Urothelium cell line (cell line): ENCODE measurements at regions not wholly inside any gene's neighbourhood (a gene's known extent, or its start where the extent isn't known, plus 50 kb on each side); places are given as distances from the start of the nearest gene placed in this dataset.
"Not testable (repeated sequence)": the region's sequence is repeated elsewhere in the genome, so short reads cannot be mapped to it uniquely, and the experiment has no call there.

Source experiments
- DNase-seq: peaks from one replicate; pipeline ENCODE4 v3.0.0; 2011; ENCODE audit warnings: low spot score, mixed read lengths
- FAIRE-seq: peaks from 2 replicates; lab custom pipeline; 2011; peaks lifted over from hg19 to GRCh38; lab: Jason Lieb, UNC

DNA sequence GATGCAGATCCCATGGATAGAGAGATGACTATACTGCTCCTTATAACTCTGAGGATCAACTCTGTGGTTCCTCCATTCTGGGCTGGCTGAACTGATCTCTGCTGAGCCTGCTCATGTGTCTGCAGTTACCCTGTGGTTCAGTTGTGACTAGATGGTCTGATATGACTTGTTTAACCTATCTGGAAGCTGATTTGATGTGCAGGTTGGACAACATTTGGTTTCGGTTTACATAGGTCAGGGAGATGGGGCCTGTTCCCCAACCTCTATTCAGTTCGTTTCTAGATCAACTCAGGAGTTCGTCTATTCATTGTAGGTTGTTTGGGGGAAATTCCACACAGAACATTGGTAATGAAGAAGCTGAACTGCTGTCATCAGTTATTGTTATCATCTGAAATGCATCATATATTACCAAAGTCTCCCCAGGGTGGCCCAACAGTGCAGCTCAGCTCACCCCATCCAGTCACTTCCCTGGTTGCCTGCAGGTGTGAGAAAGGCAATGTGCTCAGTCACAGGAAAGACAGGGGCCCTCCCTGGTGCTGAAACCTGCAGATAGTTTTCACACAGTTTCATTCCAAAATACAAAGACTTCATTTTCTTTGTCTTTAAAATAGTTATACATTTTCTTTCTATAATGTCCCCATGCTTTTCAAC, 415.0 kb downstream of the RPIA start:
- FAIRE-seq: peak; percentile 81
- DNase-seq: not testable (repeated sequence)

DNA sequence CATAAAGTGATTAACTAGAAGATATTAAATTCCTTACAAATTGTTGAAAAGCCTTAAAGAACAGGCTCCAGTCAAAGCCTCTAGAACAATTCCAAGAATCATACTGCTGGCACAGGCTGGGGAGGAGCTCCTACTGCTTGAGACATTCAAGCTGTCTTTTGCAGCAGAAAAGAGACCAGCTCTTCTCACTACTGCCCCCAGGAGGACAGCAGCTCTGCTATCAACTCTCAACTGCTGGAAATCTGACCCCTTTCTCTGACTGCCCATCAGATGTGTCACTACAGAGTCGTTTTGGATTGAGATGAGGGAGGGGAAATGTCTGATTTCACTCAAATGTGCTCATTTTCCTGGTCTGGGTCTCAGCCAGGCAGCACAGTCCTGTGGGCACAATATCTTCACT, 421.0 kb downstream of the RPIA start:
- FAIRE-seq: not testable (repeated sequence)
- peak; percentile 3 for DNase-seq

DNA sequence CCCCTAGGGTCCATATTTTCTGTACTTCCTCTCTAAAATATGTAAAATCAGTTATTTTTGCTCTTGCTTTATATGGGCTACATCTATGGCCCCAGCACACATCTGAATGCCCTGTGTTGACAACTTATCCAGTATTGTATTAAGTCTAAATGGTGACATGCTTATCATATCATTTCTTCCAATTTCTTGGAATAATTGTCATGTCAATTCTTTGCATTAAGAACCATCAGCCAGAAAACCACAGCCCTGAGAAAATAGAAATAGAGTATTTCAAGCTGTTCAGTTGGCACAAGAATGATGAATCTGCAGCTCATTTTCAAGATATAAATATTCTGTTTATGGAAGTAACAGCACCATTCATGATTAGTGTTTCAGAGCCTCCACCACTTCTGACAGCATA, 421.8 kb downstream of the RPIA start:
- DNase-seq, FAIRE-seq: not testable (repeated sequence)

DNA sequence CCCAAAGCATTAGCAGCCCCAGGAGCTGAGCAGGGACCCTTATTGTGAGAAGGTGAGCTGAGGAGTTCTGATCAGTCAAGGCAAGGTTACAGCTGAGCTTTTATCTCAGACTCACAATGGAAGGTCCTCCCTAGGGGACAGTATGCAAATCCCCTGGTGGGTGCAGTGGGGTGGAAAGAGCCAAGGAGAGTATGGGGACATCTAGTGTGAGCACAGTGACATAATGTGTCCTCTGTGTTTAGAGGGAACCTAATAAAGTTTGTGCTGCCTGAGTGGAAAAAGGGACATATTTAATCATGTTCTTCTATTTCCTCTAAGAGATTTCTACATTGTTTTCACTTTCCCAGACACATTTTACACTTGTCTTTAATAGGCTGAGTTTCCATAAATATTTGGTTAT, 438.0 kb downstream of the RPIA start:
- not testable (repeated sequence) for FAIRE-seq, DNase-seq

GRCh38 chr2:89130665-89131308, 439.3 kb downstream of the RPIA start:
- peak; percentile 66 for FAIRE-seq
- DNase-seq: not testable (repeated sequence)

DNA sequence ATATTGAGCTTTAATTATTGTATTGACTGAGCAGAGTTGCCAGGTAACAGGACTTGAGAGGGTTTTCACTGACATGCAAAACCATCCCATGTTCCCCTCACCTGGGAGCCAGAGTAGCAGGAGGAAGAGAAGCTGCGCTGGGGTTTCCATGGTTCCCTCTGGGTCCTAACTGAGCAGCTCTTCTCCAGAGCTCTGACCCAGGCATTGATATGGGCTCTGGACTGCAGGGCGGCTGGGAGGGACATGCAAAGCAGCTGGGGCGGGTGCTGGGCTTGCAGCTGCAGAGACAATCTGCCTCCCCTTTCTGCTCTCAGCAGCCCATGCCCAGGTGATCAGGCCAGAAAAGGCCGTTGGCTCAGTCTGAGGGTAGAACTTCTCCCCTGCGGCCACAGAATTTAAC, 451.5 kb downstream of the RPIA start:
- not testable (repeated sequence) for FAIRE-seq

DNA sequence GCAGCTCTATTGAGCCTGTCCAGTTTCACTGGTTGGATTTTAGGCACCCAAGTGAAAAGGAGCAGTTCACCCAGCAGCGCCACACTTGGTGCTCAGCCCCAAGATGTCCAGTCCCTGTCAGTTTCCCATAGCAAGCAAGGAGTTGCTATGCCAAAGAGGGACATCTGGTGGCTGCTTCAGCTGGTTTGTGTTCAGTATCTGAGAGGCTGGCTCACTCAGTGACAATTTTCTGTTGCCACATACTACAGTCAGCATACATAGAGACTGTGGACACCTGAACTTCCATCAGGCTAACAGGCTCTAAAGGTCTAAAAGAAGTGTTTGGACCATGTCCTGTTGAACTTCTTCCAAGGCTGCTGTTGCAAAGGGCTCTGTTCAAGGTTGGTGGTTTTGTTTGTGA, 453.9 kb downstream of the RPIA start:
- DNase-seq, FAIRE-seq: not testable (repeated sequence)

More for the DNA sequence above, 451.5 kb downstream of the RPIA start:
- not testable (repeated sequence) for DNase-seq

DNA sequence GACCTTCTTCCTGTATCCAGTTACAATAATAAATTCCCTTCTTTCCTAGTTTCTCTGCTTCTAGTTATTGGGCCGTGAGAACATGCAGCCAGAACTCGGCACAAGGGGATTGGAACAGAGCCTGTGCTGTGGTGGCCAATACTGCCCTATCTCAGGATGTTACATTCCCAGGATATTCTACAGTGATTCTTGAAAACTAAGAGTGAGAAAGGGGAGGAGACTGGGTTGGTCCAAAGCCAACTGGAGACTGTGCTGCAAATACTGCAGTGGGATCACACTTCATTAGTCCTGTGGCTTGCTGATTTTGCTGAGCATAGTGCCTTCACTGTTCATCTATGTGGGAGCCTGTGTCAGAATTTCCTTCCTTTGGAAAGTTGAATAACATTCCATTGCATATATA, 456.8 kb downstream of the RPIA start:
- FAIRE-seq: peak; percentile 37

DNA sequence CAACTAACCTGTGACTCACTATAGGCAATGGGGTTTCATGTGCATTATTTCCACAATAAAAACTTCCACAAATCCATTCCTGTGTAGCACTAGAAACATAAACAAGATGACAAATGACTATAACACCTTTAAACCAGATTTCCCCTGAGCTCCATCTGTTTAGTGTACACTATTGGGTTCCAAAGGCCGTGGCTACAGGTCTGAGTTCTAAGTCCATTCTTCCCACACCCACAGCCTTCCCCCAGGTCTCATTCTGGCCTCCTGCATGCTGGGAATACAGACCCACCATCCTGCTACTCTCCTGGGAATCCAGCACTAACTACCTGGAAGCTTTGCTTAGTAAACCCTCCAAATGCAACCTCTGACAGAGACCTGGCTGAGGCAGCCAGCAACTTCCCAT, 460.2 kb downstream of the RPIA start:
- FAIRE-seq, DNase-seq: not testable (repeated sequence)

More for the DNA sequence above, 456.8 kb downstream of the RPIA start:
- DNase-seq: not testable (repeated sequence)

DNA sequence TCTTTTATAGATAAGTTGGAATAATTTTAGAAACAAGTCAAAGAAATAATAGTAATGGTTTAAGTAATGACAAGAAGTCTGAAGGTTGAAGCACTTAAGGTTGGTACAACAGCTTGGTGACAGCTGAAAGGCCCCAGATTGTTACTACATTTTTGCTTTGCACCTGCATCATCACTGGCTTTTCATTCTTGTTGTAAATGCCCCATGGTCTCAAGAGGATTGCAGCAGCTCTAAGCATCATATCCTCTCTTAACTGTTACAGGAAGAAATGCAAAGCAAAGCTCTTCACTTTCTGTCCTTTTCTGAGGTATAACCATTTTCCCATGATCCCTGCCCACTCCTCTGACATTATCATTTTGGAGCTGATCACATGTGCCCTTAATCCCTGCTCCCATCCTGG, 461.0 kb downstream of the RPIA start:
- not testable (repeated sequence) for FAIRE-seq, DNase-seq

DNA sequence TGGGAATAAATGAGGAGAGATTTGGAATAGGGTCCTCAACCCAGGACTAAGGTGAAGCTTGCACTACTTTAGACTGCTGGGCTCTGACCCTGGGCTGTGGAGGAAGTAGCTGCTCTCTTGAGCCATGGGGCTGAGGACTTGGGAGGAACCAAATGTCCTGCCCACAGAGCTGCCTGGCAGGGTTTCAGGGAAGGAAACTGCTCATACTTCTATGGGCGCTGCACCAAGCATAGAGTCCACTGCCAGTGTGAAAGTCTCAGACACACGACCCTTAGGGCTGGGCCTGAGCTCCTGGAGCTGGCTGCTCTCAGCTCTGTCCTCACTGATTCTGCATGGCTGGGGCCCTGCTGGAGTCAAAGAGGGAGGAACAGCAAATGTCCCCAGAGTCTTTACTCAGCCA, 461.7 kb downstream of the RPIA start:
- FAIRE-seq, DNase-seq: not testable (repeated sequence)

DNA sequence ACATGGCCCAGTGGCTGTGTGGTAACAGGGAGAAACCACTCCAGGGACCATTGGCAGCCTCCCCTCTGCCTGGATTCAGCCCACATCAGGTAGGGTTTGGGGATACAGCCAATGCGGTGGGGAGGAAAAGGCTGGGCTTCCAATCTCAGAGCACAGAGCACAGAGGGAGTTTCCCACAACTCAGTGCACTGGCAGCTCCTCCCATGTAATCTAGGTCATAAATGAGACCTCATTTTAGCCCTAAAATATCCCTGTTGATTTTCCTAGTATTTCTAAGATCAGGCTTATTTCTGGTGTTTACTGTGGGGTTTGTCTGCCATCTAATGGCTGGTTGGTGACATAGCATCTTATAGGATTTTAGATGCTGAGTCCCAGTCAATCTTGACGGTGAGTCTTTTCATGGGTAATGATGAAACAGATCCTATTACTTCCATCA, 462.8 kb downstream of the RPIA start:
- peak; percentile 94 for FAIRE-seq
- not testable (repeated sequence) for DNase-seq

- peak; percentile 75 for FAIRE-seq
- DNase-seq: not testable (repeated sequence)
These were observed 468.8 kb downstream of the RPIA start for GRCh38 chr2:89160306-89160705.

DNA sequence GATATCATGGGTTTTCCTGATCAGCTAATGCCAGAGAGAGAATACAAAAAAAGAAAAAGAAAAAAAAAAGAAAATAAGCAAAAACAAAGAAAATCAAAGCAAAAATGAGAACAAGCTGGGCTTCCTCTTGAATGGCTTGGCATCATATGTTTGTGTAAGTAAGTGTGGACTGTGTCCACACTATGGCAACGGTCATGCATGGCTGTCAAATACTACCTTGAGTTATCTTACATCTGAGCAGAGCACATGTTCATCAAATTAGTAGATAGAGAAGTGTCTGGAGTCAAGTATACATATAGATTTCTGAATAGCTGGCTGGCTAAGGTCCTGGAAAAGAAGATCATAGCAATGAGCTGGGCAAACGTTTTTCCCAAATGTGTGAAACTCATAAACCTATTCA, 470.2 kb downstream of the RPIA start:
- FAIRE-seq: peak; percentile 67
- DNase-seq: not testable (repeated sequence)

DNA sequence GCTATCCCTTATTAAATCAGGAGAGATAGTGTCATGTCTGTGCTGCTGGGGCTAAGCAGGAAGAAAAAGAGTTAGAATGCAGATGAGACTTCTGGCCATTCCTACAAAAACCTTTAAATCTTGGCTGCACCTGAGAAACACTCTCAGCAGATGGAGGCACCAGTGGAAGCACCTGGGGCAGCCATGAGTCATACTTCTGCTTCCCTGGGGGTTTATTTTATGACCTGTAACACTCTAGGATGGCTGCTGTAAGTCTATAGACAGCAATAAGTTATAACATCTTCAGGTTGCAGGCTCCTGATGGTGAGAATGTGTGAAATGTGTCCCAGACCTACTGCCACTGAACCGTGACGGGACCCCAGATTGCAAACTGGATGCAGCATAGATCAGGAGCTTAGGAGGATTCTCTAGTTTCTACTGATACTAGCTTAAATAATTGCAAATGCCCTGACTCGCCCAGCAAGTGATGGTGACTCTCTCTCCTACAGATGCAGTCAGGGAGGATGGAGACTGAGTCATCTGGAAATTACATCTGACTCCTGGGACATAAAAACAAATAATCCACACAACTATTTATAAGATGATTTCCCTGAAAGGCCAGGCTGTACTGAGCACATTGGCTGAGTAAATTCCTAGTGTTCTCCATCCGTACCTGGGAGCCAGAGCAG, 479.2 kb downstream of the RPIA start:
- not testable (repeated sequence) for FAIRE-seq, DNase-seq

DNA sequence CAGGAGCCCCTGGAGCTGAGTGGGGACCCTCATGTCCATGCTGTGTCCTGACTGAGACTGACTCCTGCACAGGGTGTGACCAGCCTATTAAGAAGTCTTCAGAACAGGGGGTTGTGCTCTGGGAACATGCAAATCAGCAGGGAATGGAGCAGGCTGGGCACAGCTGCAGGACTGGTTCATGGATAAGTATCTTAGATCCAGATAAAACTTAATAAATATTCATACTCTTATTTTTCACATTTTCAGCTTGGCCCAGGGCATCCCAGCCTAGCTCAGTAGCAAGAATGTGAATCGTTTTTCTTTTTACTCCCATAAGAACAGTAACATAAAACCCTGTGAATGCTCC, 479.7 kb downstream of the RPIA start:
- not testable (repeated sequence) for FAIRE-seq

DNA sequence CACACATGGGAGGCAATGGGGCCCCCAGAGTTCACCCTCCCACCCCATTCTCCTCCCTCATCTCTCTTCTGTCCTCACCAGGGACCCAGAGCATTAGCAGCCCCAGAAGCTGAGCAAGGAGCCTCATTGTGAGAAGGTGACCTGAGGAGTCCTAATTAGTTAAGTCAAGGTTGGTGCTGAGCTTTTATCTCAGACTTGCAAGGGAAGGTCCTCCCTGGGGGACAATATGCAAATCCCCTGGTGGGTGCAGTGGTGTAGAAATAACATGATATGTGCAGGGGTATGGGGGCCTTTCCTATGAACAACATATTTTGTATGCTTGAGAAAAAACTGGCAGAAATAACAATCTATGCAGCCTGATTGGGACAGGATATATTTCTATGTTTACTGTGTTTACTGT, 485.5 kb downstream of the RPIA start:
- not testable (repeated sequence) for DNase-seq
- FAIRE-seq: peak; percentile 35

More for the DNA sequence above, 479.7 kb downstream of the RPIA start:
- DNase-seq: not testable (repeated sequence)

DNA sequence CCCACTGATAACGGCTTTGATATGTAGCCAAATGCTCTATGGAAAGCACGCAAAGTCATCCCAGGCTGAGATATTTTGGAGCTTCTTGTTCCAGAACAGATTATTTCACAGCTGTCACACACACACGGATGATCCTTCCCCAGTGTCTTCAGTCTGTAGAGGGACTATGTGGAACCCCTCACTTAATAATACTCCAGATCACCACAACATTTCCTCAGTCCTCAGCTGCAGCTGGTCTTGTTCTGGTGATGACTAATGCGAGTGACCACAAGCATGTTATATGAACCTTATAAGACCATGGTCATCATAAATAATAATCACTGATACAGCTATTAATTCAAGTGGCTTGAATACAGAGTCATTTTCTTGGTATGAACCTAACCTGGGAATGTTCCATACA, 490.7 kb downstream of the RPIA start:
- DNase-seq, FAIRE-seq: not testable (repeated sequence)

- DNase-seq, FAIRE-seq: not testable (repeated sequence)
These were observed 493.3 kb downstream of the RPIA start for GRCh38 chr2:89184746-89185145.

DNA sequence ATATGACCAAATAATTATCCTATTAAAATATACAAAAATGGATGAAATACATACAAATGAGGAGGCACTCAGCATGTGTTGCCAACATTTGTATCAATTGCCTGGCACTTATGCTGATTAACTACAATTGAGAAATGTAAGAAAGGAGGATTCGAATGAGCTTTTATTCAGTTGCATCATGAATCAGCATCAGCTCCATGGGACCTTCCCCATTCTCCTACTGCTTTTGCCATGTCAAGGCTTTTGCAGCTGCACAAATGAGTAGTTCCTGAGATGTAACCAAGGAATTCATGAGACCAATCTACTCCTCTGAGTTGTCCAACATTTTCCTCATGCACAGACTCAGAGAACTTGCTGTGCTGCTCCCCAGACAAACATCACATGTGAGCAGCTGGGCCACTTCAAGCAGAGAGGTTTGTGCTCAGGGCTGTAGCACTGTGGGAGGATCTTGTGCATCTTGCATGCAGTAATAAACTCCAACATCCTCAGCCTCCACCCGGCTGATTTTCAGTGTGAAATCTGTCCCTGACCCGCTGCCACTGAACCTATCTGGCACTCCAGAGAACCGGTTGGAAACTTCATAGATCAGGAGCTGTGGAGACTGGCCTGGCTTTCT, 504.3 kb downstream of the RPIA start:
- not testable (repeated sequence) for DNase-seq, FAIRE-seq

- not testable (repeated sequence) for DNase-seq, FAIRE-seq
These were observed 505.2 kb downstream of the RPIA start for GRCh38 chr2:89196719-89197118.
